Fibroblast of lung (primary cell): ENCODE measurements at regions not wholly inside any gene's neighbourhood (a gene's known extent, or its start where the extent isn't known, plus 50 kb on each side); places are given as distances from the start of the nearest gene placed in this dataset.

Experiments used
- DNase-seq, 2 donors: peaks; one replicate each; pipeline versions ENCODE4 v3.0.0 to v3.0.0-alpha.2; 2010; ENCODE audit warnings: low read depth in 2 of 2
- H2AFZ ChIP-seq: 2 replicates; pipeline ENCODE4 v1.5.1; 2012; ENCODE audit warnings: low read length, control low read depth, inconsistent platforms
- H3K27ac ChIP-seq: 2 replicates; pipeline ENCODE4 v1.5.1; 2011; ENCODE audit warnings: low read length, control low read depth; ENCODE audit not compliant: insufficient read depth
- H3K27me3 ChIP-seq: 2 replicates; pipeline ENCODE4 v1.5.1; 2011; ENCODE audit warnings: mild to moderate bottlenecking, low read length; ENCODE audit not compliant: control insufficient read depth, insufficient read depth
- H3K36me3 ChIP-seq: 2 replicates; pipeline ENCODE4 v1.5.1; 2011; ENCODE audit warnings: low read length; ENCODE audit not compliant: control insufficient read depth, insufficient read depth
- H3K4me1 ChIP-seq: 2 replicates; pipeline ENCODE4 v1.5.1; 2011; ENCODE audit warnings: low read length; ENCODE audit not compliant: control insufficient read depth, insufficient read depth; ENCODE audit errors: extremely low read depth
- H3K4me2 ChIP-seq: 2 replicates; pipeline ENCODE4 v1.5.1; 2011; ENCODE audit warnings: low read length, control low read depth; ENCODE audit not compliant: insufficient read depth; ENCODE audit errors: extremely low read depth
- H3K4me3 ChIP-seq, 4 experiments: fragments of 200-600 bp in 1 of 4; sonication (generic) in 1 of 4; replicated peaks in 1 of 4; 2 replicates each; pipeline ENCODE4 v1.5.1; 2011 to 2016; ENCODE audit warnings: low read length in 4 of 4, low read depth in 3 of 4, mild to moderate bottlenecking in 3 of 4, control low read depth in 2 of 4, inconsistent platforms in 1 of 4, mixed read lengths in 1 of 4; ENCODE audit not compliant: insufficient read depth in 1 of 4; ENCODE audit errors: control extremely low read depth in 1 of 4
- H3K79me2 ChIP-seq: 2 replicates; pipeline ENCODE4 v1.5.1; 2012; ENCODE audit warnings: mild to moderate bottlenecking, low read length, inconsistent platforms; ENCODE audit not compliant: control insufficient read depth, insufficient read depth
- H3K9ac ChIP-seq: 2 replicates; pipeline ENCODE4 v1.5.1; 2011; ENCODE audit warnings: mild to moderate bottlenecking, low read length, control low read depth; ENCODE audit not compliant: insufficient read depth
- H3K9me3 ChIP-seq: 2 replicates; pipeline ENCODE4 v1.5.1; 2012; ENCODE audit warnings: low read depth, low read length; ENCODE audit not compliant: control insufficient read depth, insufficient read depth
- H4K20me1 ChIP-seq: 2 replicates; pipeline ENCODE4 v1.5.1; 2011; ENCODE audit warnings: low read length; ENCODE audit not compliant: control insufficient read depth, insufficient read depth; ENCODE audit errors: extremely low read depth
- EZH2 ChIP-seq: IDR thresholded peaks from 2 replicates; pipeline ENCODE4 v1.5.1; 2012; ENCODE audit warnings: low read length, control low read depth, mild to moderate bottlenecking; ENCODE audit errors: missing control alignments
- TF ChIP-seq, protein P1 (sequence below), 2 donors: IDR thresholded peaks in 1 of 2; conservative IDR thresholded peaks in 1 of 2; 1 replicate in 1 of 2; 2 replicates in 1 of 2; pipeline ENCODE4 v1.5.1; 2011 to 2012; ENCODE audit warnings: low read length in 2 of 2, control low read depth in 1 of 2, inconsistent platforms in 1 of 2, low read depth in 1 of 2, mild to moderate bottlenecking in 1 of 2

- Histone ChIP-seq H3K27me3 (no peaks in the 10 kb centered on the region), H3K4me2 (no peak overlapping the region), H3K9me3 (no peaks in the 10 kb centered on the region), H3K4me1 (no peaks in the 10 kb centered on the region), H3K4me3 (no peak overlapping the region), H2AFZ (no peak overlapping the region), H3K79me2 (no peaks in the 10 kb centered on the region), H3K27ac (no peak overlapping the region), H4K20me1 (no peaks in the 10 kb centered on the region), H3K36me3 (no peaks in the 10 kb centered on the region), H3K9ac (no peak overlapping the region)
- no peak for TF ChIP-seq EZH2
- TF ChIP-seq, protein P1, sequence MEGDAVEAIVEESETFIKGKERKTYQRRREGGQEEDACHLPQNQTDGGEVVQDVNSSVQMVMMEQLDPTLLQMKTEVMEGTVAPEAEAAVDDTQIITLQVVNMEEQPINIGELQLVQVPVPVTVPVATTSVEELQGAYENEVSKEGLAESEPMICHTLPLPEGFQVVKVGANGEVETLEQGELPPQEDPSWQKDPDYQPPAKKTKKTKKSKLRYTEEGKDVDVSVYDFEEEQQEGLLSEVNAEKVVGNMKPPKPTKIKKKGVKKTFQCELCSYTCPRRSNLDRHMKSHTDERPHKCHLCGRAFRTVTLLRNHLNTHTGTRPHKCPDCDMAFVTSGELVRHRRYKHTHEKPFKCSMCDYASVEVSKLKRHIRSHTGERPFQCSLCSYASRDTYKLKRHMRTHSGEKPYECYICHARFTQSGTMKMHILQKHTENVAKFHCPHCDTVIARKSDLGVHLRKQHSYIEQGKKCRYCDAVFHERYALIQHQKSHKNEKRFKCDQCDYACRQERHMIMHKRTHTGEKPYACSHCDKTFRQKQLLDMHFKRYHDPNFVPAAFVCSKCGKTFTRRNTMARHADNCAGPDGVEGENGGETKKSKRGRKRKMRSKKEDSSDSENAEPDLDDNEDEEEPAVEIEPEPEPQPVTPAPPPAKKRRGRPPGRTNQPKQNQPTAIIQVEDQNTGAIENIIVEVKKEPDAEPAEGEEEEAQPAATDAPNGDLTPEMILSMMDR (conservative IDR thresholded peaks at IDR 0.05 in 1 of 2, IDR thresholded peaks at IDR 0.05 in 1 of 2; ENCODE audit: low read depth in 1 of 2, low read length in 2 of 2), result no peak
- DNase-seq, result no peak
These were observed 458.9 kb upstream of the HSFY2 start for GRCh38 chrY:19232276-19232994.

DNA sequence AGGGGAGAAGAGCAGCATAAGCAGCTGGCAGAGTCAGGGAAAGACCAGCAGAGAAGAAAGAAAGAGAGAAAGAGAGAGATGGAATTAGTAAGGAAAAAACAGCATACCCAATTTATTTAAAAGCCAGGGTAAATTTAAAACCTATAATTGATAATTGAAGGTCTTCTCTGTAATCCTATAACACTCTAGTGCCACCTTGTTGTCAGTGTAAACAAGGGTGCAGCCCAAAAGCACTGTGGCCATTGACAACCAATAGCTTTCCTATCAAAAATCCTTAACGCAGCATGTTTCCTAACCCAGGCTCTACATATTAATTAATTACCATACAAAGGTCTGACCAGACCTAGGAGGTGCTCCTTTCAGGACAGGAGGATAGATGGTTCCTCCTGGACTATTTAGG is 447.2 kb upstream of the HSFY2 start:
- Histone ChIP-seq H3K9ac (no peak overlapping the region), H3K79me2 (no peaks in the 10 kb centered on the region), H3K9me3 (no peaks in the 10 kb centered on the region), H3K4me3 (no peak overlapping the region), H3K4me2 (no peak overlapping the region), H3K36me3 (no peaks in the 10 kb centered on the region), H3K4me1 (no peaks in the 10 kb centered on the region), H2AFZ (no peak overlapping the region), H4K20me1 (no peaks in the 10 kb centered on the region), H3K27me3 (no peaks in the 10 kb centered on the region), H3K27ac (no peak overlapping the region)
- TF ChIP-seq, protein P1 (conservative IDR thresholded peaks at IDR 0.05 in 1 of 2, IDR thresholded peaks at IDR 0.05 in 1 of 2; ENCODE audit: low read depth in 1 of 2, low read length in 2 of 2), result no peak
- DNase-seq, result no peak

- Histone ChIP-seq H3K27ac (no peak overlapping the region), H3K9ac (no peak overlapping the region), H4K20me1 (no peaks in the 10 kb centered on the region), H3K36me3 (no peaks in the 10 kb centered on the region), H2AFZ (no peak overlapping the region), H3K79me2 (no peaks in the 10 kb centered on the region), H3K27me3 (no peaks in the 10 kb centered on the region), H3K4me3 (no peak overlapping the region), H3K4me2 (no peak overlapping the region), H3K9me3 (no peaks in the 10 kb centered on the region), H3K4me1 (no peaks in the 10 kb centered on the region)
- DNase-seq, result no peak
- TF ChIP-seq EZH2, result no peak
- TF ChIP-seq, protein P1 (conservative IDR thresholded peaks at IDR 0.05 in 1 of 2, IDR thresholded peaks at IDR 0.05 in 1 of 2; ENCODE audit: low read depth in 1 of 2, low read length in 2 of 2), result no peak
These were observed 435.4 kb upstream of the HSFY2 start for GRCh38 chrY:19208915-19209314.
